ENCODE measurements at regions not wholly inside any gene's neighbourhood (a gene's known extent, or its start where the extent isn't known, plus 50 kb on each side); places are given as distances from the start of the nearest gene placed in this dataset.

- CTCF ChIA-PET: no interaction called here
Observed at GRCh38 chr1:164477343-164477742, 81.6 kb upstream of the PBX1 start.

GRCh38 chr1:164479242-164479641 lies 79.7 kb upstream of the PBX1 start:
- peak; percentile 63 for TF ChIP-seq GATA2 (CRISPR knock-in tag; IDR thresholded peaks at IDR 0.05)
- no peak for TF ChIP-seq SIN3A (IDR thresholded peaks at IDR 0.05; ENCODE audit: borderline replicate concordance, low read depth, low read length)
- POLR2A ChIA-PET: no interaction called here
- Histone ChIP-seq H3K9me2 (no peaks in the 10 kb centered on the region), H3K4me3 (ENCODE audit: low read depth in 2 of 2, low read length in 1 of 2) (no peak overlapping the region), H3K4me2 (no peak overlapping the region), H3K79me2 (ENCODE audit: insufficient read depth) (no peaks in the 10 kb centered on the region), H2AFZ (ENCODE audit: low read depth) (no peak overlapping the region), H3K9ac (no peak overlapping the region), H3K9me3 (no peaks in the 10 kb centered on the region), H3K36me3 (replicated peaks in 1 of 2; ENCODE audit: control insufficient read depth in 1 of 2, insufficient read depth in 2 of 2, low read length in 1 of 2) (no peaks in the 10 kb centered on the region), H3K27ac (ENCODE audit: low read depth in 2 of 2, low read length in 1 of 2) (no peak overlapping the region), H3K4me1 (ENCODE audit: control insufficient read depth in 1 of 2, insufficient read depth in 2 of 2, low read depth in 1 of 2, low read length in 1 of 2) (no peaks in the 10 kb centered on the region), H3F3A (replicated peaks; ENCODE audit: insufficient read depth) (no peaks in the 10 kb centered on the region), H4K20me1 (ENCODE audit: insufficient read depth) (no peaks in the 10 kb centered on the region), H3K27me3 (ENCODE audit: insufficient read depth) (no peaks in the 10 kb centered on the region)
- CTCF ChIA-PET: no interaction called here
- peak; percentile 21 for DNase-seq
- WGBS (ENCODE audit: low lambda C conversion rate): 15% methylated on average over 1 of the region's 1 CpG

More at GRCh38 chr1:164477343-164477742, 81.6 kb upstream of the PBX1 start:
- Histone ChIP-seq H3K9me3 (no peaks in the 10 kb centered on the region), H3K79me2 (ENCODE audit: insufficient read depth) (no peaks in the 10 kb centered on the region), H3K27ac (ENCODE audit: low read depth in 2 of 2, low read length in 1 of 2) (no peak overlapping the region), H3F3A (replicated peaks; ENCODE audit: insufficient read depth) (no peaks in the 10 kb centered on the region), H4K20me1 (ENCODE audit: insufficient read depth) (no peaks in the 10 kb centered on the region), H2AFZ (ENCODE audit: low read depth) (no peak overlapping the region), H3K27me3 (ENCODE audit: insufficient read depth) (no peaks in the 10 kb centered on the region), H3K36me3 (replicated peaks in 1 of 2; ENCODE audit: control insufficient read depth in 1 of 2, insufficient read depth in 2 of 2, low read length in 1 of 2) (no peaks in the 10 kb centered on the region), H3K9ac (no peak overlapping the region), H3K4me2 (no peak overlapping the region), H3K4me3 (ENCODE audit: low read depth in 2 of 2, low read length in 1 of 2) (no peak overlapping the region), H3K4me1 (ENCODE audit: control insufficient read depth in 1 of 2, insufficient read depth in 2 of 2, low read depth in 1 of 2, low read length in 1 of 2) (no peaks in the 10 kb centered on the region), H3K9me2 (no peaks in the 10 kb centered on the region)
- POLR2A ChIA-PET: no interaction called here
- 67% methylated on average over 4 of the region's 4 CpGs for WGBS (ENCODE audit: low lambda C conversion rate)
- no peak for TF ChIP-seq TCF12 (IDR thresholded peaks at IDR 0.05)
- no peak for TF ChIP-seq REST (IDR thresholded peaks at IDR 0.05; ENCODE audit: low read depth, low read length)
- no peak for TF ChIP-seq NFIC (IDR thresholded peaks at IDR 0.05; ENCODE audit: borderline replicate concordance)
- no peak for TF ChIP-seq RXRA (IDR thresholded peaks at IDR 0.05; ENCODE audit: borderline replicate concordance, low read depth)
- TF ChIP-seq FOXM1 (IDR thresholded peaks at IDR 0.05; ENCODE audit: low read depth): no peak
- no peak for TF ChIP-seq EP300 (IDR thresholded peaks at IDR 0.05; ENCODE audit: borderline replicate concordance in 1 of 2, low read depth in 1 of 2, low read length in 1 of 2)
- TF ChIP-seq RCOR1 (IDR thresholded peaks at IDR 0.05; ENCODE audit: low read length): no peak
- no peak for TF ChIP-seq EZH2phosphoT487 (IDR thresholded peaks at IDR 0.05; ENCODE audit: borderline replicate concordance, low read depth)
- TF ChIP-seq PBX3 (IDR thresholded peaks at IDR 0.05): no peak
- no peak for DNase-seq

Data from SK-N-SH (cell line).